Testis (tissue), 2 donors: ENCODE measurements at regions not wholly inside any gene's neighbourhood (a gene's known extent, or its start where the extent isn't known, plus 50 kb on each side); places are given as distances from the start of the nearest gene placed in this dataset.

Source experiments
- DNase-seq: peaks from one replicate; pipeline ENCODE4 v3.0.0-alpha.2; 2019
- H3K27ac ChIP-seq, 2 donors: fragments of 200-600 bp; sonication (generic); one replicate each; pipeline ENCODE4 v1.5.1; 2019
- H3K27me3 ChIP-seq: fragments of 200-600 bp; sonication (generic); one replicate; pipeline ENCODE4 v1.5.1; 2019
- H3K36me3 ChIP-seq: fragments of 200-600 bp; sonication (generic); one replicate; pipeline ENCODE4 v1.5.1; 2017; ENCODE audit warnings: low read depth; ENCODE audit errors: missing control alignments
- H3K4me1 ChIP-seq: fragments of 200-600 bp; sonication (generic); one replicate; pipeline ENCODE4 v1.5.1; 2019
- H3K4me3 ChIP-seq, 2 donors: fragments of 200-600 bp; sonication (generic); one replicate each; pipeline ENCODE4 v1.5.1; 2017 to 2019
- H3K9me3 ChIP-seq: fragments of 200-600 bp; sonication (generic); one replicate; pipeline ENCODE4 v1.5.1; 2017
- POLR2A ChIP-seq: fragments of 450-650 bp; IDR thresholded peaks from one replicate; pipeline ENCODE4 v1.6.1; 2017; ENCODE audit warnings: antibody characterized with exemption, mild to moderate bottlenecking, moderate library complexity
- WGBS, 2 donors: methylation state at CpG; one replicate each; pipeline ENCODE4 v1.1.5; 2018; 5-methylcytosine and 5-hydroxymethylcytosine counted together
- intact Hi-C: fragments of 100-400 bp; cut with DNase I; formaldehyde crosslinking; loops from one replicate; pipeline ENCODE4 v1.15.1; 2023; ENCODE audit warnings: low total_unique reads
- TF ChIP-seq, protein P1 (sequence below), 3 experiments: fragments of 450-650 bp in 2 of 3; fragments of 200-600 bp in 1 of 3; sonication (generic) in 1 of 3; IDR thresholded peaks; one replicate each; pipeline ENCODE4 v1.5.1; 2016 to 2019; ENCODE audit warnings: antibody characterized with exemption in 3 of 3, mild to moderate bottlenecking in 2 of 3, moderate library complexity in 1 of 3

DNA sequence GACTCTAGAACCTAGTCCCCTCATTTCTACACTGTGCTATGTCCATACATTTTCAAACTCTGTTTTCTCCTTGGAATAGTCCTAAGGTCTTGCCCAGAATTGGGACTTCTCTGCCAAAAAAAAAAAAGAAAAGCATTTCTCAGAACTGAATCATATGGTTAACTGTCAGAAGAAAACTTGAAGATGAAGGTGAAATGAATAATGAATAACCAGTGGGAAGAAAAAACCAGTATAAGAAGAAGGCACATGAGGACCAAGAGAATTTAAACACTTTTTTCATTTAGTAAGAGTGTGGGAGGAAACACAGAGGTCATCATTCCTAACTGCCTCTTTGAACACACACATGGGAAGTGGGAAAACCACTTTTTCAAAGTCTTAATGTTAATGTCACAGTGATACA is 197.7 kb downstream of the PRELID2 start:
- Histone ChIP-seq H3K27ac (no peak overlapping the region), H3K4me1 (no peaks in the 10 kb centered on the region), H3K36me3 (no peaks in the 10 kb centered on the region), H3K27me3 (no peaks in the 10 kb centered on the region), H3K4me3 (no peak overlapping the region), H3K9me3 (no peaks in the 10 kb centered on the region)
- no peak for DNase-seq
- TF ChIP-seq POLR2A, result no peak
- TF ChIP-seq, protein P1, sequence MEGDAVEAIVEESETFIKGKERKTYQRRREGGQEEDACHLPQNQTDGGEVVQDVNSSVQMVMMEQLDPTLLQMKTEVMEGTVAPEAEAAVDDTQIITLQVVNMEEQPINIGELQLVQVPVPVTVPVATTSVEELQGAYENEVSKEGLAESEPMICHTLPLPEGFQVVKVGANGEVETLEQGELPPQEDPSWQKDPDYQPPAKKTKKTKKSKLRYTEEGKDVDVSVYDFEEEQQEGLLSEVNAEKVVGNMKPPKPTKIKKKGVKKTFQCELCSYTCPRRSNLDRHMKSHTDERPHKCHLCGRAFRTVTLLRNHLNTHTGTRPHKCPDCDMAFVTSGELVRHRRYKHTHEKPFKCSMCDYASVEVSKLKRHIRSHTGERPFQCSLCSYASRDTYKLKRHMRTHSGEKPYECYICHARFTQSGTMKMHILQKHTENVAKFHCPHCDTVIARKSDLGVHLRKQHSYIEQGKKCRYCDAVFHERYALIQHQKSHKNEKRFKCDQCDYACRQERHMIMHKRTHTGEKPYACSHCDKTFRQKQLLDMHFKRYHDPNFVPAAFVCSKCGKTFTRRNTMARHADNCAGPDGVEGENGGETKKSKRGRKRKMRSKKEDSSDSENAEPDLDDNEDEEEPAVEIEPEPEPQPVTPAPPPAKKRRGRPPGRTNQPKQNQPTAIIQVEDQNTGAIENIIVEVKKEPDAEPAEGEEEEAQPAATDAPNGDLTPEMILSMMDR (IDR thresholded peaks at IDR 0.05), result no peak
- intact Hi-C loops, result no loop called here

DNA sequence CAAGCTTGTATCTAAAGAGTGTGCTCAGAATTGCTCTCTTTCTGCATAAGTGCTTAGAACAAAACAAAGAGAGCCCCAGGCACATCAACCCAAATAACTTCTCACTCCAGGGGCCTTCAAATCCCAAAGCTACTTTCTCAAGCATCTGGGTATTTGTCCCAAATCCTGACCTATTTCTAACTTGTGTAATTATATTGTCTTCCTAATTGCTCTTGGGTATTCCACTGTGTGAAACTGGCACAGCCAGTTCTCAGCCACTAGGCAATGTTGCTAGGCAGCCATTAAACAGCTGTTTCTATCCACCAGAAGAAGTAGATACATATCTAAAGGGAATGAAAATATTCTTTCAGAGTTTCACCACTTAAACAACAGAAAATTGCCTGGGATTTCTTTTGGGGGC is 198.8 kb downstream of the PRELID2 start:
- Histone ChIP-seq H3K27me3 (no peaks in the 10 kb centered on the region), H3K36me3 (no peaks in the 10 kb centered on the region), H3K4me3 (no peak overlapping the region), H3K4me1 (no peaks in the 10 kb centered on the region), H3K9me3 (no peaks in the 10 kb centered on the region), H3K27ac (no peak overlapping the region)
- intact Hi-C loops, result no loop called here
- TF ChIP-seq, protein P1 (IDR thresholded peaks at IDR 0.05), result no peak
- no peak for TF ChIP-seq POLR2A
- no peak for DNase-seq

DNA sequence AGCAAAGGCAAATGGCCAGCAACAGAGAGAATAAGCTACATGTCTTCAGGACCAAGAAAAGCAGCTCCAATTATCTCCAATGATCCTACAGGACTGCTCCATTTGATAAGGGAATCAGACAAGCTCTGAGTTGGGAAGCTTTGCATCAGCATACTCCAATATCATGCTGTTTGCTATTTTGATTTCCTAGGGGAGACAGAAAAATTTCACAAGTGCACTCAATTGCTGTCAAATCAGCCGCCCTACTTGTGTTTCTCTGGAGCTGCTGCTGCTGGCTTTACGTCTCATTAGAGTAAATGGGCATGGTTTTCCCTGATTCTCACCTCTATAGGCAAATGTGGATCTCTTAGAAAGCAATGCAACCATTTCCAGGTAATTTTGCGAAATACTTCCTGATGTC is 201.7 kb downstream of the PRELID2 start:
- Histone ChIP-seq H3K27ac (no peak overlapping the region), H3K4me3 (no peak overlapping the region), H3K27me3 (no peaks in the 10 kb centered on the region), H3K9me3 (no peaks in the 10 kb centered on the region), H3K4me1 (no peaks in the 10 kb centered on the region), H3K36me3 (no peaks in the 10 kb centered on the region)
- DNase-seq, result no peak
- TF ChIP-seq, protein P1 (IDR thresholded peaks at IDR 0.05), result no peak
- no peak for TF ChIP-seq POLR2A
- WGBS, 2 donors, result 90 to 91% methylated on average over 3 of the region's 3 CpGs
- intact Hi-C loops, result no loop called here

DNA sequence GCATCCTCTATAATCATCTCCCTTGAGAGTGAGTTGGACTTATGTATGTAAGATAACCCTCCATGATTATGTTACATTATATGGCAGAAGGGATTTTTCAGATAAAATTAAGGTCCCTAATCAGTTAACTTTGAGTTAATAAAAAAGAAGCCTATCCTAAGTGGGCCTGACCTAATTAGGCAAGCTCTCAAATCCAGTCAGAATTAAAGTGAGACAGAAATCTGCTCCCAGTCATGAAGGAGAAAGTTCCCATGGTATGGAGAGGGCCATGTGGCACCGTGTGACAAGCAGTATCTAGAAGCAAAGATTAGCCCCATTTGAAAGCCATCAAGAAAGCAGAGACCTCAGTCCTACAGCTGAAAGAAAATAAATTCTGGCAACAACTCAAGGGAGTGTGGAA is 202.4 kb downstream of the PRELID2 start:
- H3K4me1 ChIP-seq, result no peaks in the 10 kb centered on the region
- WGBS, 2 donors, result 62 to 63% methylated on average over 1 of the region's 1 CpG
- H3K4me3 ChIP-seq, result no peak overlapping the region
- no peaks in the 10 kb centered on the region for H3K36me3 ChIP-seq
- H3K9me3 ChIP-seq, result no peaks in the 10 kb centered on the region
- no peak overlapping the region for H3K27ac ChIP-seq
- DNase-seq, result no peak
- TF ChIP-seq, protein P1 (IDR thresholded peaks at IDR 0.05), result no peak
- no peak for TF ChIP-seq POLR2A
- no peaks in the 10 kb centered on the region for H3K27me3 ChIP-seq
- intact Hi-C loops, result no loop called here

DNA sequence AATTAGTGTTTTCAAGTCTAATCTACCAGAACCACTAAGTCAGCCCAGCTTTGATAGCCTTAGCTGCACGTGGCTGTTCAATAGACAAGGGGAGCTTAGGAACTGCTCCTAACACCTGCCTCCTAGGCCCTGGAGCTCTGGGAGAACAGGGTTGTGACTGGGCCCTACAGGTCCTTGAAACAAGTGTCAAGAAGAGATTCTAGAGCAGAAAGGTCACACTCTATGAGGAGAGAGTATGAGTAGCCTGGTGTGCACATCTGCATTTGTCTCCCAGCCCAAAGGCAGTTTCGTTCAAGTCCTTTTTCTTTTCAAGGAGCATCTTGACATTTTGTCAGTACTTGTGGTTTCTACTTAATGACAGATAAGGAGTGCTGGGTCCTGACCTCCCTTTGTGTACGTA is 206.1 kb downstream of the PRELID2 start:
- Histone ChIP-seq H3K27ac (no peak overlapping the region), H3K36me3 (no peaks in the 10 kb centered on the region), H3K9me3 (no peaks in the 10 kb centered on the region), H3K27me3 (no peaks in the 10 kb centered on the region), H3K4me1 (no peaks in the 10 kb centered on the region), H3K4me3 (no peak overlapping the region)
- intact Hi-C loops, result no loop called here
- TF ChIP-seq, protein P1 (IDR thresholded peaks at IDR 0.05), result no peak
- TF ChIP-seq POLR2A, result no peak
- no peak for DNase-seq
- WGBS, 2 donors, result 64 to 76% methylated on average over 3 of the region's 3 CpGs
